ENCODE measurements at regions not wholly inside any gene's neighbourhood (a gene's known extent, or its start where the extent isn't known, plus 50 kb on each side); places are given as distances from the start of the nearest gene placed in this dataset.

DNA sequence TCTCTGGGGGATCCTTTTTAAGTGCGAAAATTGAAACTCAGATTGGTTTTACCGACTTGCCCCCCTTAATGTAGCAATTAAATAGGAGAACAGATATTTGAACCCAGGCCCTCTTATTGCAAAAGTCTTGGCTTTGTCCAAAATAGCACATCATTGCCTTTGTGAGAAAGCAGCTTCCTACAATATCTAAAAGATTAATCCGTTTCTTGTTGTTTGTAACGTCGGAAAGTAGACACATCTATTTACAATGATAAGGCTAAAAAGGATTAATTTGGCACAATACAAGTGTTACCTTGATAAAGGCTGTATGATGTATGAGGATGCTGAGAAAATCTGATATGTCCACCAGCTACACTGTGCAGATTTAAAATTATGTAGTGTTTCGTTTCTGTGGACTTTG is 108.7 kb upstream of the SLC10A2 start:
- no peak for DNase-seq

- no peak for DNase-seq
These were observed 102.8 kb upstream of the SLC10A2 start for GRCh38 chr13:103168901-103169508.

GRCh38 chr13:103164251-103164650 is 98.0 kb upstream of the SLC10A2 start:
- DNase-seq: no peak

DNA sequence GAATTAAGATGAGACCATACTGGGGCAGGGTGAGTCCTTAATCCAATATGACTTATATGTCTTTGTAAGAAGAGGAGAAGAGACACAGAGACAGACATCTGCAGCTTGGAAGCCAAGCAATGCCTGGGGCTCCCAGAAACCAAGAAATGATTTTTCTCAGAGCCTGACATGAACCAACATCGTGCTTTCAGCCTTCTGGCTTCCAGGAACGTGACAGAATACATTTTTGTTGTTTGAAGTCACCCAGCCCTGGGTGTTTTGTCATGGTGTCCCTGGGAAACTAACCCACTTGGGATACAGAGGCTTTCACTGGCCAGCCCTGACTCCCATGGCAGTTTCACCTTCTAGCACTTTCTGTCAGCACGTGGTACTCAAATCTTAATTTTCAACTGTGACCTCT is 95.3 kb upstream of the SLC10A2 start:
- no peak for DNase-seq

- DNase-seq: no peak
These were observed 91.4 kb upstream of the SLC10A2 start for GRCh38 chr13:103157434-103158145.

GRCh38 chr13:103157016-103157415 is 90.8 kb upstream of the SLC10A2 start:
- DNase-seq: no peak

- no peak for DNase-seq
These were observed 90.3 kb upstream of the SLC10A2 start for GRCh38 chr13:103156346-103156998.

GRCh38 chr13:103153466-103153865 is 87.2 kb upstream of the SLC10A2 start:
- no peak for DNase-seq

DNA sequence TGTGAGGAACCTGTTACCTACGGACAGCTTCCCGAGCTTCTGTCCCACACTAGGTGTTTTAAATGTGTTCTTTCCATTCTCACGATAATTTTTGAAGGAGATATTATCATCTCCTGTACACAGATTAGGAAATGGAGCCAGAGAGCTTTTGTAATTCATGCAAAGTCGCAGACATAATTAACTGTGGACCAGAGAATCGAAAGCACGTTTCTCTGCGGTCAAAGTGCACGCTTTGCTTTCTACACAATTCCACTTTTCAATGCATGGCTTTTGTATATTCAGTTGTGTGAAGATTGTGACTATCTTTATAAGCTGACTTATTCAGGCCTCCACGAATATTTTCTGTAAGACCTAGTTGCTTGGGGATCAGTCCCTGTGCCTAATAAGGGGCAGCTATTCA is 81.7 kb upstream of the SLC10A2 start:
- DNase-seq: no peak

DNA sequence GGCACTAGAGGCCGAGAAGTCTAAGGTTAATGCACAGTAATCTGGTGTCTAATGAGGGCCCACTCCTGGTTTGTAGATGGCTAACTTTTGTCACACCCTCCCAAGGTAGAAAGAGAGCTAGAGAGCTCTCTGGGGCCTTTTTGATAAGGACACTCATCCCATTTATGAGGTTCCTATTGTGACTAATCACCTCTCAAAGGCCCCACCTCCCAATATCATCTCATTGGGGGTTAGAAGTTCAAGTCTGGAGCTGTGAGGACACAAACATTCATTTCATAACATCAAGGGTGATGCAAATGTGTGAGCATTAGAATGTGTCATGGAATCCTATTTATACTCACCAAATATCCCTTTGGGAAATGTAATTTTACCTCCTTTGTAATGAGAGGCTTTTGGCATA is 79.2 kb upstream of the SLC10A2 start:
- no peak for DNase-seq

DNA sequence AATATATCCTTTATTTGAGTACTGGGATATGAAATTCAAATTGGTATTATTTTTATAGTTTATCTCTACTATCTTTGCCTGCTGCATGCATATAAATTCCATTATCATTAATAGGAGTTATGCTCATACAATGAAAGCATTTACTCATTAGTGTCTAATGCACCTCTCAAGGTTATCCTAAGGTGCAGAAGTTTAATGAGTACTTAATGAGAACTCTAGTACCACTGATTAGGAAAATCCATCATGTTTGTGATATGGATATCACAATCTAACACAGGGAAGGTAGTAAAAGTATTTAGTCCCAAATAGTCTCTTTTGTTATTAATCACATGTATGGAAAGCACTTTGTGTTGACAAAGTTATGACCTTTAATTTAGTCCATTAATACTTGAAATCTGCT is 77.2 kb upstream of the SLC10A2 start:
- DNase-seq: no peak

GRCh38 chr13:103142151-103142550 is 75.9 kb upstream of the SLC10A2 start:
- DNase-seq: no peak

DNA sequence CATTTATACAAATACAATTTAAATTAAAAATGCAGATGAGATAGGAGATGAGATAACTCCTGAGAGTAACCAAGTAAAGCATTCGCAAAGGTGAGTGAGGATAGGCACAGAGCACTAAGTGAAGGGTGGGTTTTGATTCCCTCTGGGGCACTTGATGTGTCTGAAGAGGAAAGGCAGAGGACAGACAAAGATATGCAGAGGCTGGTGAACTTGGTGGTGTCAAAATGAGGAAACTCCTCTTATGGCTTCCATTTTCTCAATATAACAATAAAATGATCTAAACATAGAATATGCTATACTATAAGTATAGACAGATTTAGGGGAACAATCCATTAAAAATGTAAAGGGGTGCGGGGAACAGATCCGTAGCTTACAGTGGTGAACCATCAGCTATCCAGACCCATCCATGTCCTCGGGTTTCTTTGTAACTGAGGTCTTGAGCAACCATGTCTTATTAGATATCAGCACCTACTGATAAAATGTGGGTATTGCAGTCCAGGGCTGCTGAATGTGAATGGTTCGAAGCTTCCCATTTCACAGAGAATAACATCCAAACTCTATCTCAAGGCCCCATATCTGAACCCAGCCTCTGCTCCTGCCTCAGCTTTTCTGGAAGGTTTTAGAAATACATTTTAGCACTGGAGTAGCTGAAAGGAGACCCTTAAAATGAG is 73.9 kb upstream of the SLC10A2 start:
- DNase-seq: no peak

GRCh38 chr13:103134271-103134670 is 68.1 kb upstream of the SLC10A2 start:
- no peak for DNase-seq

- DNase-seq: no peak
These were observed 67.3 kb upstream of the SLC10A2 start for GRCh38 chr13:103133556-103133955.

GRCh38 chr13:103130681-103131210 is 64.5 kb upstream of the SLC10A2 start:
- DNase-seq: no peak

- DNase-seq: no peak
These were observed 63.9 kb upstream of the SLC10A2 start for GRCh38 chr13:103130146-103130545.
